Vagina (tissue), 2 donors: ENCODE measurements at regions not wholly inside any gene's neighbourhood (a gene's known extent, or its start where the extent isn't known, plus 50 kb on each side); places are given as distances from the start of the nearest gene placed in this dataset.

Experiments used
- POLR2A ChIP-seq, 2 donors: fragments of 450-650 bp; IDR thresholded peaks; one replicate each; pipeline ENCODE4 v1.6.1; 2017; ENCODE audit warnings: antibody characterized with exemption in 2 of 2, mild to moderate bottlenecking in 2 of 2, moderate library complexity in 2 of 2
- POLR2AphosphoS5 ChIP-seq, 2 donors: sonication (generic); formaldehyde crosslinking; IDR thresholded peaks; one replicate each; pipeline ENCODE4 v1.9.0; 2017; ENCODE audit warnings: antibody characterized with exemption in 2 of 2, mild to moderate bottlenecking in 2 of 2, low read depth in 1 of 2; ENCODE audit not compliant: insufficient read depth in 1 of 2
- TF ChIP-seq, protein P1 (sequence below), 3 experiments: fragments of 450-650 bp in 2 of 3; fragments of 200-600 bp in 1 of 3; sonication (generic) in 1 of 3; IDR thresholded peaks; one replicate each; pipeline ENCODE4 v1.5.1; 2017 to 2019; ENCODE audit warnings: antibody characterized with exemption in 3 of 3, mild to moderate bottlenecking in 2 of 3, moderate library complexity in 2 of 3

GRCh38 chr15:81922143-81922542 lies 123.7 kb downstream of the MEX3B start:
- TF ChIP-seq, protein P1, sequence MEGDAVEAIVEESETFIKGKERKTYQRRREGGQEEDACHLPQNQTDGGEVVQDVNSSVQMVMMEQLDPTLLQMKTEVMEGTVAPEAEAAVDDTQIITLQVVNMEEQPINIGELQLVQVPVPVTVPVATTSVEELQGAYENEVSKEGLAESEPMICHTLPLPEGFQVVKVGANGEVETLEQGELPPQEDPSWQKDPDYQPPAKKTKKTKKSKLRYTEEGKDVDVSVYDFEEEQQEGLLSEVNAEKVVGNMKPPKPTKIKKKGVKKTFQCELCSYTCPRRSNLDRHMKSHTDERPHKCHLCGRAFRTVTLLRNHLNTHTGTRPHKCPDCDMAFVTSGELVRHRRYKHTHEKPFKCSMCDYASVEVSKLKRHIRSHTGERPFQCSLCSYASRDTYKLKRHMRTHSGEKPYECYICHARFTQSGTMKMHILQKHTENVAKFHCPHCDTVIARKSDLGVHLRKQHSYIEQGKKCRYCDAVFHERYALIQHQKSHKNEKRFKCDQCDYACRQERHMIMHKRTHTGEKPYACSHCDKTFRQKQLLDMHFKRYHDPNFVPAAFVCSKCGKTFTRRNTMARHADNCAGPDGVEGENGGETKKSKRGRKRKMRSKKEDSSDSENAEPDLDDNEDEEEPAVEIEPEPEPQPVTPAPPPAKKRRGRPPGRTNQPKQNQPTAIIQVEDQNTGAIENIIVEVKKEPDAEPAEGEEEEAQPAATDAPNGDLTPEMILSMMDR (IDR thresholded peaks at IDR 0.05): no peak
- no peak for TF ChIP-seq POLR2AphosphoS5 (IDR thresholded peaks at IDR 0.05; ENCODE audit: insufficient read depth in 1 of 2, low read depth in 1 of 2)
- no peak for TF ChIP-seq POLR2A (IDR thresholded peaks at IDR 0.05)
